Neuron (in vitro differentiated cells): ENCODE measurements at regions not wholly inside any gene's neighbourhood (a gene's known extent, or its start where the extent isn't known, plus 50 kb on each side); places are given as distances from the start of the nearest gene placed in this dataset.

ENCODE experiments used
- H2AFZ ChIP-seq: one replicate; pipeline ENCODE4 v1.6.1; 2013; ENCODE audit warnings: low read depth, mild to moderate bottlenecking, inconsistent platforms, low read length, moderate library complexity
- H3K27me3 ChIP-seq: one replicate; pipeline ENCODE4 v1.6.1; 2013; ENCODE audit warnings: low read length; ENCODE audit not compliant: insufficient read depth
- H3K36me3 ChIP-seq: one replicate; pipeline ENCODE4 v1.6.1; 2013; ENCODE audit warnings: low read length; ENCODE audit not compliant: insufficient read depth
- H3K4me1 ChIP-seq: one replicate; pipeline ENCODE4 v1.6.1; 2013; ENCODE audit warnings: low read length; ENCODE audit not compliant: insufficient read depth
- H3K4me3 ChIP-seq: 2 replicates; pipeline ENCODE4 v1.5.1; 2013; ENCODE audit warnings: mild to moderate bottlenecking, low read length, moderate library complexity
- H3K9me3 ChIP-seq: one replicate; pipeline ENCODE4 v1.6.1; 2013; ENCODE audit warnings: low read length

DNA sequence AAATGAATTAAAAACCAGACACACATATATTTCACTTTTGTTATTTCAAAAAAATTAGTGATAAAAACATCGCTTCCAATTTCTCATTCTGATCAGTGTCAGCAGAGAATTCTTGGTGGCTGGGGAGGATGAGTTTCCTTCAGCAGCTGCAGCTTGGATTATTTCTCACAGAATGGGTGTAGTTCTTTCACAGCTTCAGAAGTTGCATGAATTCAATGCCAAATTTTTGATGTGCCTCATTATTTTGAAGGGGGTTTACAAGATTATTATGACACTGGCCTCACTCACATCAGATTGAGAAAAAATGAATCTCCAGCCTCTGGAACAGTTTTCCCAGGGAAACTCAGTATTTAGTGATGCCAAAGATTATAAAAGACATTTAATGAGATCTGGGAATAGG lies 184.9 kb upstream of the WDFY3 start:
- H3K4me3 ChIP-seq, result no peak overlapping the region

GRCh38 chr4:85151786-85152185 lies 185.3 kb upstream of the WDFY3 start:
- Histone ChIP-seq H3K36me3 (no peaks in the 10 kb centered on the region), H3K4me1 (no peaks in the 10 kb centered on the region), H3K27me3 (no peaks in the 10 kb centered on the region), H3K4me3 (no peak overlapping the region), H3K9me3 (no peaks in the 10 kb centered on the region), H2AFZ (no peak overlapping the region)

More for the DNA sequence above, 184.9 kb upstream of the WDFY3 start:
- H3K4me1 ChIP-seq, result no peaks in the 10 kb centered on the region
- no peaks in the 10 kb centered on the region for H3K9me3 ChIP-seq
- H3K36me3 ChIP-seq, result no peaks in the 10 kb centered on the region
- H2AFZ ChIP-seq, result no peak overlapping the region
- no peaks in the 10 kb centered on the region for H3K27me3 ChIP-seq

- Histone ChIP-seq H3K9me3 (no peaks in the 10 kb centered on the region), H3K4me3 (no peak overlapping the region), H2AFZ (no peak overlapping the region), H3K4me1 (no peaks in the 10 kb centered on the region), H3K36me3 (no peaks in the 10 kb centered on the region), H3K27me3 (no peaks in the 10 kb centered on the region)
Measured at GRCh38 chr4:85152480-85152879, 186.0 kb upstream of the WDFY3 start.

GRCh38 chr4:85153221-85153620 lies 186.7 kb upstream of the WDFY3 start:
- Histone ChIP-seq H3K4me3 (no peak overlapping the region), H3K9me3 (no peaks in the 10 kb centered on the region), H3K27me3 (no peaks in the 10 kb centered on the region), H2AFZ (no peak overlapping the region), H3K36me3 (no peaks in the 10 kb centered on the region), H3K4me1 (no peaks in the 10 kb centered on the region)

DNA sequence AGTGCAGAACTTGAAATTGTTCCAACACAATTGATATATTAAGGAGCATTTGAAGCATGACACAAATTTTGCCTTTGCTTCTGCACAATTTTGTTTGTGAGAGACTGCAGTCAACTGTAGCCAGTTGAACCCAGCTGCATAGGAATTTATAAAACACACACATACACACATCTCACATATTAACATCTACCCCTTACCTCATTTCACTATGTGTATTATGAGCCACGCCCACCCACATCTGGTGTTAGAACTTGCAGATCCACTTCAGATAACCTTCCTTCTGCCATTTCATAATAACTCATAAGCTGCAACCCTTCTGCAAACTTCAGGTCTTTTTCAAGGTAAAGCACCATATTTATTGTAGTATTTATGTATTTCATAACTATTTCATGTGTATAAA lies 188.1 kb upstream of the WDFY3 start:
- Histone ChIP-seq H3K4me1 (no peaks in the 10 kb centered on the region), H2AFZ (no peak overlapping the region), H3K4me3 (no peak overlapping the region), H3K36me3 (no peaks in the 10 kb centered on the region), H3K27me3 (no peaks in the 10 kb centered on the region), H3K9me3 (no peaks in the 10 kb centered on the region)

- Histone ChIP-seq H3K9me3 (no peaks in the 10 kb centered on the region), H3K36me3 (no peaks in the 10 kb centered on the region), H3K27me3 (no peaks in the 10 kb centered on the region), H2AFZ (no peak overlapping the region), H3K4me3 (no peak overlapping the region), H3K4me1 (no peaks in the 10 kb centered on the region)
Measured at GRCh38 chr4:85165808-85166207, 199.3 kb upstream of the WDFY3 start.

GRCh38 chr4:85166318-85166717 lies 199.8 kb upstream of the WDFY3 start:
- H3K36me3 ChIP-seq, result no peaks in the 10 kb centered on the region
- H3K27me3 ChIP-seq, result no peaks in the 10 kb centered on the region
- H3K4me3 ChIP-seq, result no peak overlapping the region
- H3K4me1 ChIP-seq, result no peaks in the 10 kb centered on the region
- no peak overlapping the region for H2AFZ ChIP-seq
- no peaks in the 10 kb centered on the region for H3K9me3 ChIP-seq

DNA sequence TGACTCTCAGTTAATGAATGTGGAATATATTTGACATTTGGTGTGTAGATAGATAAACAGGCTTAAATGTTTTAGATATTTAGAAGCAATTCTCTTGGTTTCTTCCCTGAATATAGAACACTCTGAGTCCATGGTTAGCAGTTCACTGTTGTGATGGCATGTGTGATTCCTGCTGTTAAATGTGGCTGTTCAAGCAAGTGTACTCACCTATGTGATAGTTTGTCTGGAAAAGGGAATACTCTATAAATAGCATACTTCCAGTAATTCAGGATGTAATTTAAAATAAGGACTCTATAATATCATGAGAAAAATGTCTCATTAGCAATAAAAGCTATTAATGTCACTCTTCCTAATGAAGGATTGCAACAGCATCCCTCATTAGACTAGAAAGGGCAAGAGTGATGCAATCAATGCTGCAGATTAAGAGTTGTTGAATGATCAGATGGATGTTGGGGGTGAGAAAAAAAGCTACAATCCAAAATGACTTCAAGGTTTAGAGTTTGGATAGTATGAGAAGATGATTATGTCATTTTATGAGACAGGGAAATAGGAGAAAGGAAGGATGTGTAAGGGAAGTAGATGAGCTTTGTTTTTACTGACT lies 201.8 kb upstream of the WDFY3 start:
- H3K4me3 ChIP-seq, result no peak overlapping the region
- H3K9me3 ChIP-seq, result no peaks in the 10 kb centered on the region
- no peaks in the 10 kb centered on the region for H3K27me3 ChIP-seq
- H2AFZ ChIP-seq, result no peak overlapping the region
- no peaks in the 10 kb centered on the region for H3K36me3 ChIP-seq
- H3K4me1 ChIP-seq, result no peaks in the 10 kb centered on the region

DNA sequence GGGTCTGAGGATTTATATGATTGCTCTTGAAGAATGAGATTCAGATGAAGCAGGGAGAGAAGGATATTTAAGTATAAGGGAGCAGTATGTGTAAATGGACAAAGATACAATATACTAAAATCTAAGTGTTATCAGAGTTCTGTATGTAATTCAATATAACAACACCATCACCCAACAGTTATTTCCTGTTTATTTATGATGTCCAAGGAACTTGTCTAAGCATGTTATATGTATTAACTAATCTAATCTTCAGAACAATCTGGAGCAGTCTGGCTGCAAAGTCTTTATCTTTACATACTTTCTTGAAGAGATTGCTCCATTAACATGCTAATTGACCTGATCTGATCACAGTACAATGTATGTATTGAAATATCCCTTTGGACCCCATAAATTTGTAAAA lies 203.8 kb upstream of the WDFY3 start:
- Histone ChIP-seq H3K27me3 (no peaks in the 10 kb centered on the region), H3K4me3 (no peak overlapping the region), H2AFZ (no peak overlapping the region), H3K9me3 (no peaks in the 10 kb centered on the region), H3K36me3 (no peaks in the 10 kb centered on the region), H3K4me1 (no peaks in the 10 kb centered on the region)

GRCh38 chr4:85175190-85175589 lies 208.7 kb upstream of the WDFY3 start:
- no peaks in the 10 kb centered on the region for H3K4me1 ChIP-seq
- H2AFZ ChIP-seq, result no peak overlapping the region
- no peaks in the 10 kb centered on the region for H3K27me3 ChIP-seq
- H3K36me3 ChIP-seq, result no peaks in the 10 kb centered on the region
- no peak overlapping the region for H3K4me3 ChIP-seq
- no peaks in the 10 kb centered on the region for H3K9me3 ChIP-seq

GRCh38 chr4:85177092-85177491 lies 210.6 kb upstream of the WDFY3 start:
- Histone ChIP-seq H3K4me1 (no peaks in the 10 kb centered on the region), H3K9me3 (no peaks in the 10 kb centered on the region), H3K27me3 (no peaks in the 10 kb centered on the region), H2AFZ (no peak overlapping the region), H3K4me3 (no peak overlapping the region), H3K36me3 (no peaks in the 10 kb centered on the region)

GRCh38 chr4:85177679-85178078 lies 211.2 kb upstream of the WDFY3 start:
- no peaks in the 10 kb centered on the region for H3K36me3 ChIP-seq
- no peak overlapping the region for H2AFZ ChIP-seq
- no peaks in the 10 kb centered on the region for H3K4me1 ChIP-seq
- no peaks in the 10 kb centered on the region for H3K27me3 ChIP-seq
- no peak overlapping the region for H3K4me3 ChIP-seq
- no peaks in the 10 kb centered on the region for H3K9me3 ChIP-seq

DNA sequence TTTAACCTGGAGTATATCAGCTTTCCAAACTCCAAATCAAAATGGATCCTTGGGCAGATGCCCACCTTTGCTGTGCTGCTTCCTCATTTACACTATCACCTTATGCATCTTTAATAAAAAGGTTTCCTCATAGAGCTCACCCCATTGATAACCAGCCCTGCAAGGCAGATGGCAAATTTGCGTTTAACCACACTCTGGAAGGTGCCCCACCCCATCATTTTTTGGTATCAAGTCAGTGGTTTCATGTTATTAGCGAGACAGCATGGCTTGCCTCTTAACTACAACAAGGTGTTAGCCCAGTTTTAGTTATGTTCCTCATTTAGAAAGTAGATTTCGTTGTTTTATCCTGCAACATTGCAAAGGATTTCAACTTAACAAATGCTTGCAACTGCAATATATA lies 214.0 kb upstream of the WDFY3 start:
- Histone ChIP-seq H3K27me3 (no peaks in the 10 kb centered on the region), H3K4me1 (no peaks in the 10 kb centered on the region), H3K4me3 (no peak overlapping the region), H2AFZ (no peak overlapping the region), H3K9me3 (no peaks in the 10 kb centered on the region), H3K36me3 (no peaks in the 10 kb centered on the region)

GRCh38 chr4:85187106-85187505 lies 220.6 kb upstream of the WDFY3 start:
- no peaks in the 10 kb centered on the region for H3K27me3 ChIP-seq
- H3K4me3 ChIP-seq, result no peak overlapping the region
- H2AFZ ChIP-seq, result no peak overlapping the region
- H3K4me1 ChIP-seq, result no peaks in the 10 kb centered on the region
- H3K9me3 ChIP-seq, result no peaks in the 10 kb centered on the region
- H3K36me3 ChIP-seq, result no peaks in the 10 kb centered on the region
